Parathyroid adenoma (tissue), 2 donors: ENCODE measurements at regions not wholly inside any gene's neighbourhood (a gene's known extent, or its start where the extent isn't known, plus 50 kb on each side); places are given as distances from the start of the nearest gene placed in this dataset.

Experiments used
- H2AFZ ChIP-seq: fragments of 300-600 bp; sonication (generic); one replicate; pipeline ENCODE4 v1.7.0; 2017; ENCODE audit warnings: antibody characterized with exemption, mild to moderate bottlenecking
- H3K27ac ChIP-seq: fragments of 300-600 bp; sonication (generic); one replicate; pipeline ENCODE4 v1.7.0; 2017
- H3K27me3 ChIP-seq: fragments of 300-600 bp; sonication (generic); one replicate; pipeline ENCODE4 v1.7.0; 2017; ENCODE audit warnings: low read length; ENCODE audit not compliant: control insufficient read depth, insufficient read depth
- H3K36me3 ChIP-seq: fragments of 300-600 bp; sonication (generic); one replicate; pipeline ENCODE4 v1.7.0; 2017; ENCODE audit warnings: low read length; ENCODE audit not compliant: control insufficient read depth, insufficient read depth
- H3K4me1 ChIP-seq: fragments of 300-600 bp; sonication (generic); one replicate; pipeline ENCODE4 v1.7.0; 2017; ENCODE audit warnings: control low read depth
- H3K4me2 ChIP-seq: fragments of 300-600 bp; sonication (generic); one replicate; pipeline ENCODE4 v1.7.0; 2017; ENCODE audit warnings: low read length
- H3K4me3 ChIP-seq: fragments of 300-600 bp; sonication (generic); one replicate; pipeline ENCODE4 v1.7.0; 2017; ENCODE audit warnings: low read depth, low read length
- H3K79me2 ChIP-seq: fragments of 300-600 bp; sonication (generic); one replicate; pipeline ENCODE4 v1.7.0; 2017; ENCODE audit warnings: control low read depth
- H3K9ac ChIP-seq: fragments of 300-600 bp; sonication (generic); one replicate; pipeline ENCODE4 v1.7.0; 2017; ENCODE audit warnings: mild to moderate bottlenecking
- H3K9me3 ChIP-seq: fragments of 300-600 bp; sonication (generic); one replicate; pipeline ENCODE4 v1.7.0; 2017; ENCODE audit warnings: low read length; ENCODE audit not compliant: control insufficient read depth
- TF ChIP-seq, protein P1 (sequence below): fragments of 300-600 bp; sonication (generic); IDR thresholded peaks from one replicate; pipeline ENCODE4 v1.7.0; 2017; ENCODE audit warnings: antibody characterized with exemption, mild to moderate bottlenecking
- donor health status: primary hyperparathyroidism.

DNA sequence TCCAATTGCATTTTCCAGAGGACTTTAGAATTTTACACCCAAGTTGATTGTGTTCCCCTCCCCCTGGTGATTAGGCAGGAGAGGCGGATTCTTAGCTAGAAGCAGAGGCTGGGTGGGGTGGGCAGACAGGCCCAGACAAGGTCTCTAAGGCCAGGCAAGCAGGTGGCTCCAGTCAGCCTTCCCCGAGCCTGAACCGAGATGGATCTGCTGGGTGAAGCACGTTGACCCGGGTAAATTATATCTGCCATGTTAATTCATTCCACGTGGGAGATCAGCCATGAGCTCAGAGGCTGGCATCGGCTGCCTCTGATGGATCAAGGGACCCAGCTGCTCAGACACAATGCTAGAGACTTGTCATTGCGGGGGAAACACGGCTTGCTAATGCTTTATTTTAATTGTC is 159.5 kb upstream of the MAFB start:
- H3K4me1 ChIP-seq, result no peaks in the 10 kb centered on the region
- H3K36me3 ChIP-seq, result no peaks in the 10 kb centered on the region
- no peaks in the 10 kb centered on the region for H3K27me3 ChIP-seq
- H2AFZ ChIP-seq, result no peak overlapping the region
- H3K79me2 ChIP-seq, result no peaks in the 10 kb centered on the region
- H3K27ac ChIP-seq, result no peak overlapping the region
- no peak overlapping the region for H3K9ac ChIP-seq
- no peak overlapping the region for H3K4me2 ChIP-seq
- H3K4me3 ChIP-seq, result no peak overlapping the region
- TF ChIP-seq, protein P1, sequence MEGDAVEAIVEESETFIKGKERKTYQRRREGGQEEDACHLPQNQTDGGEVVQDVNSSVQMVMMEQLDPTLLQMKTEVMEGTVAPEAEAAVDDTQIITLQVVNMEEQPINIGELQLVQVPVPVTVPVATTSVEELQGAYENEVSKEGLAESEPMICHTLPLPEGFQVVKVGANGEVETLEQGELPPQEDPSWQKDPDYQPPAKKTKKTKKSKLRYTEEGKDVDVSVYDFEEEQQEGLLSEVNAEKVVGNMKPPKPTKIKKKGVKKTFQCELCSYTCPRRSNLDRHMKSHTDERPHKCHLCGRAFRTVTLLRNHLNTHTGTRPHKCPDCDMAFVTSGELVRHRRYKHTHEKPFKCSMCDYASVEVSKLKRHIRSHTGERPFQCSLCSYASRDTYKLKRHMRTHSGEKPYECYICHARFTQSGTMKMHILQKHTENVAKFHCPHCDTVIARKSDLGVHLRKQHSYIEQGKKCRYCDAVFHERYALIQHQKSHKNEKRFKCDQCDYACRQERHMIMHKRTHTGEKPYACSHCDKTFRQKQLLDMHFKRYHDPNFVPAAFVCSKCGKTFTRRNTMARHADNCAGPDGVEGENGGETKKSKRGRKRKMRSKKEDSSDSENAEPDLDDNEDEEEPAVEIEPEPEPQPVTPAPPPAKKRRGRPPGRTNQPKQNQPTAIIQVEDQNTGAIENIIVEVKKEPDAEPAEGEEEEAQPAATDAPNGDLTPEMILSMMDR, result no peak
- H3K9me3 ChIP-seq, result no peaks in the 10 kb centered on the region

DNA sequence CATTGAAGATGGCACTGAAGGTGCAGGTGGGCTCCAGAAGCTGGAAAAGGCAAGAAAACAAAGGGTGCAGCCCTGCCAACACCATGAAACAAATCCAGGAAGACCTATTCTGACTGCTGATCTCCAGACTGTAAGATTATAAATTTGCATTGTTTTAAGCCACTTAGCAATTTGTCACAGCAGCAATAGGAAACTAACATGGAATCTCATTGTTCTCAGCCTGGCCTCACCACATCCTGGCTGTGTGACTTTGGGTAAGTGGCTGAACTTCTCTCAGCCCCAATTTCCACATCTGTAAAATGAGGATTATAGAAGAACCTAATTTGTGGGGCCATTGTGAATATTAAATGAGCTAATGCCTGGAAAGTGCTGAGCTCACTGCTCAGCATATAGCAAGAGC is 160.4 kb upstream of the MAFB start:
- H3K27ac ChIP-seq, result no peak overlapping the region
- no peaks in the 10 kb centered on the region for H3K4me1 ChIP-seq
- H3K36me3 ChIP-seq, result no peaks in the 10 kb centered on the region
- H3K27me3 ChIP-seq, result no peaks in the 10 kb centered on the region
- H3K4me2 ChIP-seq, result no peak overlapping the region
- H2AFZ ChIP-seq, result no peak overlapping the region
- H3K79me2 ChIP-seq, result no peaks in the 10 kb centered on the region
- H3K4me3 ChIP-seq, result no peak overlapping the region
- no peak overlapping the region for H3K9ac ChIP-seq
- H3K9me3 ChIP-seq, result no peaks in the 10 kb centered on the region
- TF ChIP-seq, protein P1, result no peak

GRCh38 chr20:40851051-40851450 is 162.0 kb upstream of the MAFB start:
- Histone ChIP-seq H3K79me2 (no peaks in the 10 kb centered on the region), H2AFZ (no peak overlapping the region), H3K4me2 (no peak overlapping the region), H3K27me3 (no peaks in the 10 kb centered on the region), H3K9me3 (no peaks in the 10 kb centered on the region), H3K27ac (no peak overlapping the region), H3K36me3 (no peaks in the 10 kb centered on the region), H3K4me3 (no peak overlapping the region), H3K4me1 (peaks cover 2% of the 10 kb centered on the region), H3K9ac (no peak overlapping the region)
- TF ChIP-seq, protein P1, result no peak

GRCh38 chr20:40855269-40855668 is 166.2 kb upstream of the MAFB start:
- H3K9ac ChIP-seq, result no peak overlapping the region
- H3K27ac ChIP-seq, result no peak overlapping the region
- no peaks in the 10 kb centered on the region for H3K36me3 ChIP-seq
- peaks cover 3% of the 10 kb centered on the region for H3K4me1 ChIP-seq
- no peaks in the 10 kb centered on the region for H3K79me2 ChIP-seq
- no peaks in the 10 kb centered on the region for H3K9me3 ChIP-seq
- H3K4me3 ChIP-seq, result no peak overlapping the region
- no peaks in the 10 kb centered on the region for H3K27me3 ChIP-seq
- TF ChIP-seq, protein P1, result no peak
- no peak overlapping the region for H3K4me2 ChIP-seq
- no peak overlapping the region for H2AFZ ChIP-seq

DNA sequence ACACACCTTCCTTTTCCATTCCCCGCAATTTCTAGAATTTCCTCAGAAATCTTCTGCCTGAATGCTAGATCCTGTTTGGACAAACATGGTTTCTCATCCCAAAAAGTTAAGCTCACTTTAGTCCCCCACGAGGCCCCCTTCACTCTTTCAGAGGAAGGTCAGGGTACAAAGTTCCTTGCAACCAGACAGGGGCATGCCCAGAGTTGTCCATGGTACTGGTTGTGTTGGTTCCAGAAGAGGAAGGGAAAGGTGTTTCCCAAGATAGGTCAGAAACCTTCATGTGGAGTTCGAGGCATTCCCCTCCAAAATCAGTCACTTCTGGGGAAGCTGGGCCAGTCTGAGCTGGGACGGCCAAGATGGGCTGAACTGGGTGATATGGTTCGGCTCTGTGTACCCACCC is 167.6 kb upstream of the MAFB start:
- H3K4me2 ChIP-seq, result no peak overlapping the region
- H3K36me3 ChIP-seq, result no peaks in the 10 kb centered on the region
- TF ChIP-seq, protein P1, result no peak
- no peak overlapping the region for H3K27ac ChIP-seq
- H3K4me1 ChIP-seq, result peaks cover 3% of the 10 kb centered on the region
- no peaks in the 10 kb centered on the region for H3K27me3 ChIP-seq
- H3K79me2 ChIP-seq, result no peaks in the 10 kb centered on the region
- no peak overlapping the region for H3K4me3 ChIP-seq
- H3K9me3 ChIP-seq, result no peaks in the 10 kb centered on the region
- no peak overlapping the region for H3K9ac ChIP-seq
- no peak overlapping the region for H2AFZ ChIP-seq
